Loucy (cell line): ENCODE measurements at regions not wholly inside any gene's neighbourhood (a gene's known extent, or its start where the extent isn't known, plus 50 kb on each side); places are given as distances from the start of the nearest gene placed in this dataset.

Source experiments
- CTCF ChIP-seq: fragments of 200-600 bp; sonication (generic); conservative IDR thresholded peaks from 2 replicates; pipeline ENCODE4 v1.5.1; 2014; ENCODE audit warnings: mild to moderate bottlenecking, antibody characterized with exemption, low read length
- EZH2phosphoT487 ChIP-seq: fragments of 200-600 bp; IDR thresholded peaks from 2 replicates; pipeline ENCODE4 v1.6.1; 2018; ENCODE audit warnings: antibody characterized with exemption, mild to moderate bottlenecking, moderate library complexity, borderline replicate concordance

DNA sequence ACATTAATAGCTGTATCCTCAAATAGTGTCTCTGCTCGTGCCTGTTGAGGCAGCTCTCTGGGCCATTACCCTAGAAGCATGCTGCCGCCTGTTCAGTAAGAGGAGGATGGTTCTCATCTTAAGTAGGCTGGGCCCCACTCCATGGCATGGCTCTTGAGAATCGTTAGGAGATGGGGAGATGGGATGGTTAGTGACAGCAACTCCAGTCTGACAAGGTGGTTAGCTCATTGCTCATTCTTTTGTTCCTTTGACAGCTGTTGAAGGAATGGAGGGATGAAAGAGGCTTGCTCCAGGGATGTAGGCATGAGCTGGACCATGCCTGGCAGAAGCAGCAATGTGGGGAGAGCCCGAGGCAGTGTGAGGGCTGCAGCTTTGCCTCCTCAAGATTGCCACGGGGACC is 68.2 kb downstream of the MAP10 start:
- TF ChIP-seq CTCF = no peak
- no peak for TF ChIP-seq EZH2phosphoT487
